ENCODE measurements at regions not wholly inside any gene's neighbourhood (a gene's known extent, or its start where the extent isn't known, plus 50 kb on each side); places are given as distances from the start of the nearest gene placed in this dataset.

- no peaks in the 10 kb centered on the region for H3K36me3 ChIP-seq
- H3K27ac ChIP-seq (replicated peaks in 1 of 4): no peak overlapping the region
- H3K9me3 ChIP-seq: peaks cover 0 to 17% (median 9%) of the 10 kb centered on the region in 4 donors
- H3K4me1 ChIP-seq: no peaks in the 10 kb centered on the region
- TF ChIP-seq POLR2AphosphoS5 (IDR thresholded peaks at IDR 0.05) (no peak), POLR2A (IDR thresholded peaks at IDR 0.05; ENCODE audit: low read depth) (no peak), CTCF (IDR thresholded peaks at IDR 0.05) (no peak), EP300 (IDR thresholded peaks at IDR 0.05) (no peak)
- intact Hi-C loops (cut with DNase I): no loop called here
- 88% methylated on average over 6 of the region's 7 CpGs for WGBS
- no peak for DNase-seq (ENCODE audit: extremely low spot score)
- H3K4me3 ChIP-seq: no peak overlapping the region
- H3K27me3 ChIP-seq: peaks cover 0 to 54% (median 0%) of the 10 kb centered on the region in 4 donors
Measured at GRCh38 chr9:135230386-135230765, 142.9 kb downstream of the OLFM1 start.

- Histone ChIP-seq H3K4me3 (no peak overlapping the region), H3K9me3 (peaks cover 0 to 17% (median 9%) of the 10 kb centered on the region in 4 donors), H3K27ac (replicated peaks in 1 of 4) (no peak overlapping the region), H3K27me3 (peaks cover 0 to 54% (median 0%) of the 10 kb centered on the region in 4 donors), H3K4me1 (no peaks in the 10 kb centered on the region), H3K36me3 (no peaks in the 10 kb centered on the region)
- no peak for DNase-seq (ENCODE audit: extremely low spot score)
- intact Hi-C loops (cut with DNase I): no loop called here
- WGBS: 53% methylated on average over 7 of the region's 10 CpGs
- TF ChIP-seq POLR2AphosphoS5 (IDR thresholded peaks at IDR 0.05) (no peak), EP300 (IDR thresholded peaks at IDR 0.05) (no peak), POLR2A (IDR thresholded peaks at IDR 0.05; ENCODE audit: low read depth) (no peak), CTCF (IDR thresholded peaks at IDR 0.05) (no peak)
Measured at GRCh38 chr9:135230817-135231520, 143.5 kb downstream of the OLFM1 start.

- Histone ChIP-seq H3K4me3 (no peak overlapping the region), H3K27me3 (peaks cover 0 to 33% (median 0%) of the 10 kb centered on the region in 4 donors), H3K27ac (replicated peaks in 1 of 4) (no peak overlapping the region), H3K9me3 (peaks cover 0 to 6% (median 5%) of the 10 kb centered on the region in 4 donors), H3K4me1 (no peaks in the 10 kb centered on the region), H3K36me3 (no peaks in the 10 kb centered on the region)
- no peak for TF ChIP-seq EP300 (IDR thresholded peaks at IDR 0.05)
- no peak for TF ChIP-seq POLR2A (IDR thresholded peaks at IDR 0.05; ENCODE audit: low read depth)
- no peak for TF ChIP-seq POLR2AphosphoS5 (IDR thresholded peaks at IDR 0.05)
- TF ChIP-seq CTCF (IDR thresholded peaks at IDR 0.05): no peak
- no peak for DNase-seq (ENCODE audit: extremely low spot score)
- 94% methylated on average over 20 of the region's 20 CpGs for WGBS
- intact Hi-C loops (cut with DNase I): no loop called here
Measured at GRCh38 chr9:135239100-135239768, 151.8 kb downstream of the OLFM1 start.

GRCh38 chr9:135239769-135240141, 152.3 kb downstream of the OLFM1 start:
- 95% methylated on average over 6 of the region's 6 CpGs for WGBS
- intact Hi-C loops (cut with DNase I): no loop called here

More at GRCh38 chr9:135239769-135240141, 152.3 kb downstream of the OLFM1 start:
- no peaks in the 10 kb centered on the region for H3K36me3 ChIP-seq
- no peak for TF ChIP-seq CTCF (IDR thresholded peaks at IDR 0.05)
- TF ChIP-seq EP300 (IDR thresholded peaks at IDR 0.05): no peak
- no peak for TF ChIP-seq POLR2AphosphoS5 (IDR thresholded peaks at IDR 0.05)
- TF ChIP-seq POLR2A (IDR thresholded peaks at IDR 0.05; ENCODE audit: low read depth): no peak
- H3K4me1 ChIP-seq: no peaks in the 10 kb centered on the region
- H3K9me3 ChIP-seq: peaks cover 0 to 1% (median under 1%) of the 10 kb centered on the region in 4 donors
- no peak overlapping the region for H3K27ac ChIP-seq (replicated peaks in 1 of 4)
- peaks cover 0 to 33% (median 0%) of the 10 kb centered on the region in 4 donors for H3K27me3 ChIP-seq
- no peak for DNase-seq (ENCODE audit: extremely low spot score)
- no peak overlapping the region for H3K4me3 ChIP-seq
